Head of caudate nucleus (tissue), 42 donors: ENCODE measurements at regions not wholly inside any gene's neighbourhood (a gene's known extent, or its start where the extent isn't known, plus 50 kb on each side); places are given as distances from the start of the nearest gene placed in this dataset.
A peak's percentile ranks its signal among the peaks of the same experiment; 100 is the strongest.

Source experiments
- DNase-seq, 42 donors: peaks; one replicate each; pipeline versions ENCODE4 v3.0.0 to v3.0.0-alpha.2; 2020 to 2021; ENCODE audit warnings: mixed read lengths in 7 of 42
- intact Hi-C: fragments of 100-400 bp; cut with DNase I; formaldehyde crosslinking; loops from one replicate; pipeline ENCODE4 v1.15.0; 2022

- intact Hi-C loops: no loop called here
- peak in 4 of 42 donors; percentile 2 to 30 (median 12) for DNase-seq
Measured at GRCh38 chr7:130904031-130904757, 170.2 kb upstream of the KLF14 start.

- DNase-seq: peak in 3 of 42 donors; percentile 7 to 38 (median 8)
- intact Hi-C loops: no loop called here
Measured at GRCh38 chr7:130904792-130905191, 170.8 kb upstream of the KLF14 start.

- no peak for DNase-seq
- intact Hi-C loops: no loop called here
Measured at GRCh38 chr7:130906575-130906974, 172.6 kb upstream of the KLF14 start.

GRCh38 chr7:130907439-130907838 lies 173.4 kb upstream of the KLF14 start:
- DNase-seq: no peak
- intact Hi-C loops: no loop called here

GRCh38 chr7:130908345-130909160 lies 174.5 kb upstream of the KLF14 start:
- intact Hi-C loops: no loop called here
- peak in 1 of 42 donors; percentile 17 for DNase-seq

GRCh38 chr7:130909161-130909836 lies 175.3 kb upstream of the KLF14 start:
- peak in 2 of 42 donors; percentile 15 to 43 for DNase-seq
- intact Hi-C loops: no loop called here

GRCh38 chr7:130909881-130910672 lies 176.1 kb upstream of the KLF14 start:
- intact Hi-C loops: no loop called here
- DNase-seq: peak in 1 of 42 donors; percentile 34

- peak in 3 of 42 donors; percentile 18 to 54 (median 41) for DNase-seq
- intact Hi-C loops: no loop called here
Measured at GRCh38 chr7:130910949-130911944, 177.2 kb upstream of the KLF14 start.

GRCh38 chr7:130912082-130912861 lies 178.3 kb upstream of the KLF14 start:
- DNase-seq: peak in 1 of 42 donors; percentile 45
- intact Hi-C loops: no loop called here

GRCh38 chr7:130912862-130913638 lies 179.0 kb upstream of the KLF14 start:
- intact Hi-C loops: no loop called here
- peak in 11 of 42 donors; percentile 37 to 80 (median 52) for DNase-seq

GRCh38 chr7:130913639-130914553 lies 179.9 kb upstream of the KLF14 start:
- peak in 1 of 42 donors; percentile 40 for DNase-seq
- intact Hi-C loops: no loop called here

GRCh38 chr7:130914554-130915294 lies 180.7 kb upstream of the KLF14 start:
- DNase-seq: peak in 1 of 42 donors; percentile 38
- intact Hi-C loops: no loop called here

GRCh38 chr7:130917669-130918128 lies 183.7 kb upstream of the KLF14 start:
- DNase-seq: peak in 1 of 42 donors; percentile 39
- intact Hi-C loops: no loop called here
